Astrocyte of the spinal cord (primary cell): ENCODE measurements at regions not wholly inside any gene's neighbourhood (a gene's known extent, or its start where the extent isn't known, plus 50 kb on each side); places are given as distances from the start of the nearest gene placed in this dataset.

Experiments used
- DNase-seq: peaks from one replicate; pipeline ENCODE4 v3.0.0; 2011; ENCODE audit warnings: low read depth, low spot score
- H3K4me3 ChIP-seq: 2 replicates; pipeline ENCODE4 v1.5.1; 2011; ENCODE audit warnings: low read depth, mild to moderate bottlenecking, low read length, moderate library complexity
- in situ Hi-C: cut with HindIII; loops from 2 replicates; pipeline ENCODE4 v1.10.0; 2017; ENCODE audit warnings: low sequenced_read_pairs
- TF ChIP-seq, protein P1 (sequence below): IDR thresholded peaks from 2 replicates; pipeline ENCODE4 v1.5.1; 2012; ENCODE audit warnings: low read depth, mild to moderate bottlenecking, low read length, inconsistent platforms

DNA sequence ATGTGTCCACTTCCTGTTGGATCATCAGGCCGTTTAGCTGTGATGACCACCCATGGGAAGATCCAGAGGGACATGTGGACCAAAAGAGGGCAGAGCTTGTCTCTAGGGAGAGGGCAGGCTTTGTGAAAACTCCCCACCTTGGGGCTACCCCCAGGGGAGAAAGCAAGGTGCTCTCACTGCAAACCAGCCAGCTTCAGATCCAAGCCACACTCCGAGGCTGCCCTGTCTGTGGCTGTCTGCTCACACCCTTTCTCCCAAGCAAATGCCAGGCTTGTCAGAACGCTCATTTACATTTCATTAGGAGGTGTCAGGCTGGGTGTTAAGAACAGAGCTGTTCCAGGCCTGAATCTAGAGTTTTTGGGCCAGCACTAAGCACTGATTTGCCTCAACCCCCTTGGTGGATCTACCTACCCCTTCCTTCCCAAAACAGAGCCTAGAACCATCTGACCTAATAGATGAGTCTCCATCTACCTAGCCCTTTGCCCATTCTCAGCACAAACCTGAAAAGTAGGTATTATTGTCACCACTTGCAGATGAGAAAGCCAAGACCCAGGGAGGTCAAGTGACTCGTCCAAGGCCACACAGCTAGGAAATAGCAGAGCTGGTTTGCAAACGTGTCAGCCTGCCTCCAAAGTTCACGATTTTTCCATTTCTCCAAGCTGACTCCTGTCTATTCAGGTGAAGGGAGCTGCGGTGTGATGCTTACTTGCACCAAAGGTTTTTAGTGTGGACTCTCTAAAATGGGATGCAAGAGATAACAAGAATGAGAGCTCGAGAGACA is 130.9 kb downstream of the EMX2 start:
- in situ Hi-C loops = no loop called here
- TF ChIP-seq, protein P1, sequence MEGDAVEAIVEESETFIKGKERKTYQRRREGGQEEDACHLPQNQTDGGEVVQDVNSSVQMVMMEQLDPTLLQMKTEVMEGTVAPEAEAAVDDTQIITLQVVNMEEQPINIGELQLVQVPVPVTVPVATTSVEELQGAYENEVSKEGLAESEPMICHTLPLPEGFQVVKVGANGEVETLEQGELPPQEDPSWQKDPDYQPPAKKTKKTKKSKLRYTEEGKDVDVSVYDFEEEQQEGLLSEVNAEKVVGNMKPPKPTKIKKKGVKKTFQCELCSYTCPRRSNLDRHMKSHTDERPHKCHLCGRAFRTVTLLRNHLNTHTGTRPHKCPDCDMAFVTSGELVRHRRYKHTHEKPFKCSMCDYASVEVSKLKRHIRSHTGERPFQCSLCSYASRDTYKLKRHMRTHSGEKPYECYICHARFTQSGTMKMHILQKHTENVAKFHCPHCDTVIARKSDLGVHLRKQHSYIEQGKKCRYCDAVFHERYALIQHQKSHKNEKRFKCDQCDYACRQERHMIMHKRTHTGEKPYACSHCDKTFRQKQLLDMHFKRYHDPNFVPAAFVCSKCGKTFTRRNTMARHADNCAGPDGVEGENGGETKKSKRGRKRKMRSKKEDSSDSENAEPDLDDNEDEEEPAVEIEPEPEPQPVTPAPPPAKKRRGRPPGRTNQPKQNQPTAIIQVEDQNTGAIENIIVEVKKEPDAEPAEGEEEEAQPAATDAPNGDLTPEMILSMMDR = no peak

DNA sequence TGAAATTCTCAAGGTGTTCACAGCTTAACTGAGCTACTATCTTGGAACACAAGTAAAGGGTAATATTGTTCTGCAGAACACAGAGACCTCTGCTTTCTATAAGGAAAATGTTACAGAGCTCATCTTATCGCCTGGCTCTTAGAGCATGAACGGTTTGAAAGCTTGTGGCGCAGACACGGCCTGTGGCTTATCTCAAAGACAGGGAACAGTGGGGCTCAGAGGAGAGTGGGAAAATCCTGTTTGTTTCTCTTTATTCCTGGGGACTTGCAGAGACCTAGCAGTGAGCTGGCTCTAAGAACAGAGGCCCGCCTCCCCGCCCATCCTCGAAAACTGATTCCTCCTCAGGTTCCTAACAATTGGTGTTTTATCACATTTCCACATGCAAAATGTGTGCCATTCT is 131.7 kb downstream of the EMX2 start:
- in situ Hi-C loops = no loop called here
- DNase-seq = no peak
- no peak overlapping the region for H3K4me3 ChIP-seq
- TF ChIP-seq, protein P1 = no peak

More for the DNA sequence above, 130.9 kb downstream of the EMX2 start:
- H3K4me3 ChIP-seq = no peak overlapping the region
- no peak for DNase-seq

DNA sequence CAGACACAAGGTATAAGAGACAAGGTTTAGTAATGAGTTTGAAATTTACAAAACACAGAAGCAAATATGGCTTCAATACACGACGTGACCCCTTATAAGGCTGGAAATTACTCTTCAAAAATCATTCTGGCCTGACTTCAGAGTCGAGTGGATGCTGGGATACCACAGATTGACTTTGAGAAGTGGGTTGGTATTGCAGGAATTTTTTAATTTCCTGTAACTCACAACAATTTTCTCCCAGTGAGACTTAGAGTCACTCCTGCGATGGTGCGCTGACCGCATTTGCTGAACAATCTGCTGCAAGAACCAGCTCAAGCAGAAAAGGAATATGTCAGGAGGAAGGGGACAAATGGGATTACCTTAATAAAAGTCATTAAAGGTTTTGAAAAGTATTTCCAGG is 132.1 kb downstream of the EMX2 start:
- TF ChIP-seq, protein P1 = no peak
- in situ Hi-C loops = no loop called here
- DNase-seq = peak; percentile 26

DNA sequence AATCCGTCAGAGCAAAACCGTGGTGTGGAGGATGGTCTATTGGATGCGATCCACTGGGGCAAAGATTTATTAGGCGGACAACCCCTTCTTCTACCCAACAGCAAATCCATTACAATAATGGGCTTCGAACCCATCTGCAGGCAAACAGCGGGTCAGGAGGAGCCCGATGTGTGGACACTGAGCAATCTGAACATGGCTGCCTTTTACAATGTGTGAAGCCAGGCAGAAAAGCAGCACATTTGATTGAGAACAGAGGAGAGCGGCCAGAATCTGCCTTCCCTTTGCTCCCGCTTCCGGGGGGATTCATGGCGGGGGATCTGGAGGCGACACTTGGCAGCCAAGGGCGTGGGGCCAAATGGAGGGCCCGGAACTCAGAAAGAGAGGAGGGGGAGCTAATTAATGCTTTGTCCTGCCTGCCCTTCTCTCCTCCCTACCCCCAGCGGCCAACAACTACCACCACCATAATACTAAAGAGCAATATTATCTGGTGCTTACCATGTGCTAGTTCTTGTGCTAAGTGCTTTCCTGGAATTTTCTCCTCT is 133.0 kb downstream of the EMX2 start:
- no peak overlapping the region for H3K4me3 ChIP-seq
- TF ChIP-seq, protein P1 = no peak
- in situ Hi-C loops = no loop called here
- no peak for DNase-seq

More for the DNA sequence above, 132.1 kb downstream of the EMX2 start:
- no peak overlapping the region for H3K4me3 ChIP-seq

DNA sequence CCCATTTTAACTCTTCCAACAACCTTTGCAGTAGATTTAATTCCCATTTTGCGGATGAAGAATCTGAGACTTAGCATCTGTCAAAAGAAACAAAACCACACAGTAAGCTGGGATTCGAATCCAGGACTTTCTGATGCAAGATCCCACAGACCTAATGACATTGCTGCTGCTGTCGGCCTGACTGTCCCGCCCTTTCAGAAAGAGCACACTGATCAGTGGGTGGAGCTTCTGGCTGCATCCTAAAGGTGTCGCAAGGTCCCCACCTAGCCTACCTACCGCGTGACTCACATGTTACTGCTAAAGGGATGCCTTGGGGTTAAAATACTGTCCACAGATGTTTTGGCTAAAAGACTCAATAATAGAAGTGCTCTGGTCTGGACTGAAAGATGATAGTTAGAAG is 134.7 kb downstream of the EMX2 start:
- DNase-seq = no peak
- no peak overlapping the region for H3K4me3 ChIP-seq
- in situ Hi-C loops = no loop called here
- TF ChIP-seq, protein P1 = no peak

DNA sequence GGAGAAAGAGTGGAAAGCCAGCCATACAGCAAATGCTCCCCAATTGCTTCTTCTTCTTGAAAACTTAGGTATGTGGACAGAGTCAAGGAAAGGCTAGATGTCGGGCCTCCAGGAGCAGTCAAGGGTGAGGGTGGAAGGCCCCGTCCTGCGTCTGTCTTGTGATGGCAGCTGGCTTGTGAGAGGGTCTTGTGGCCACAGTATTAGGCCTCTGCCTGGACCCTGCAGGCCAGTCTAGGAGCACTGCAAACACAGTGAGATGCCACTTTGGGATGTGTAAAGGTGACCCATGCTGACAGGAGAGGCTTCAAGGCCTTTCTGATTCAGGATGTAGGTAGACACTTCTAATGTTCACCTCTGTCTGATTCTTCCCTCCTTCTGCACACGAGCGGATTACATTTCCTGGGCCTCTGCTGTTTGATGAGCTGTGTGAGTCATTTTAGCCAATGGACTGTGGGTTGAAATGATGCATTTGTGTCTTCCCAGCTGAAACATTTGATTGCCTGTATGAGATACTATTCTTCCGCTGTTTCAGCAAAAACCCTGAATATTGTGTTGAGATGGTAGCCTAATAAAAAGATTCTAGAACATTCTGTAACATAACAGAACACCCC is 135.4 kb downstream of the EMX2 start:
- TF ChIP-seq, protein P1 = no peak
- no peak overlapping the region for H3K4me3 ChIP-seq
- no peak for DNase-seq
- in situ Hi-C loops = no loop called here
